Caco-2 (cell line): ENCODE measurements at regions not wholly inside any gene's neighbourhood (a gene's known extent, or its start where the extent isn't known, plus 50 kb on each side); places are given as distances from the start of the nearest gene placed in this dataset.

Experiments
- BruUV-seq: library from RNA; stranded (reverse); fragments of 400-500 nt; replicated peaks from 2 replicates; lab custom pipeline; 2021; lab: Mats Ljungman, UMichigan
- CTCF ChIA-PET: fragments of 300-600 bp; sonication (Branson Sonifier 250); formaldehyde crosslinking; loops from one replicate; lab custom pipeline; 2022; ENCODE audit warnings: antibody characterized with exemption; lab: Charles Lee
- POLR2A ChIA-PET: fragments of 300-600 bp; sonication (Branson Sonifier 250); formaldehyde crosslinking; loops from one replicate; lab custom pipeline; 2022; ENCODE audit warnings: antibody characterized with exemption; lab: Charles Lee
- DNase-seq, 2 experiments: peaks; one replicate each; pipeline versions ENCODE4 v3.0.0 to v3.0.0-alpha.2; 2020 to 2022
- H3K27me3 ChIP-seq: replicated peaks from 2 replicates; pipeline ENCODE4 v1.6.0; 2011; ENCODE audit warnings: low read length; ENCODE audit not compliant: control insufficient read depth, insufficient read depth
- H3K36me3 ChIP-seq: 2 replicates; pipeline ENCODE4 v1.5.1; 2011; ENCODE audit warnings: low read length; ENCODE audit not compliant: control insufficient read depth, insufficient read depth
- H3K4me1 ChIP-seq: fragments of 250-450 bp; sonication (Bioruptor Pico); 2 replicates; pipeline ENCODE4 v1.5.1; 2020; ENCODE audit warnings: mild to moderate bottlenecking
- H3K4me3 ChIP-seq: 2 replicates; pipeline ENCODE4 v1.5.1; 2011; ENCODE audit warnings: low read depth, mild to moderate bottlenecking, control low read depth, low read length
- H3K9me3 ChIP-seq: fragments of 250-450 bp; sonication (Bioruptor Pico); 2 replicates; pipeline ENCODE4 v1.5.1; 2020; ENCODE audit warnings: mild to moderate bottlenecking, moderate library complexity
- H3K27ac Mint-ChIP-seq: one replicate; pipeline ENCODE4 v1.8.0; 2022; ENCODE audit warnings: mixed read lengths; ENCODE audit not compliant: unreplicated experiment
- H3K27me3 Mint-ChIP-seq: one replicate; pipeline ENCODE4 v1.8.0; 2022; ENCODE audit warnings: mixed read lengths; ENCODE audit not compliant: insufficient read depth, unreplicated experiment
- H3K36me3 Mint-ChIP-seq: one replicate; pipeline ENCODE4 v1.8.0; 2022; ENCODE audit warnings: mild to moderate bottlenecking, mixed read lengths; ENCODE audit not compliant: insufficient read depth, unreplicated experiment
- H3K4me1 Mint-ChIP-seq: one replicate; pipeline ENCODE4 v1.8.0; 2022; ENCODE audit warnings: low read depth, mixed read lengths; ENCODE audit not compliant: unreplicated experiment
- H3K4me3 Mint-ChIP-seq: one replicate; pipeline ENCODE4 v1.8.0; 2022; ENCODE audit warnings: mild to moderate bottlenecking, moderate library complexity, mixed read lengths; ENCODE audit not compliant: unreplicated experiment
- H3K9me3 Mint-ChIP-seq: one replicate; pipeline ENCODE4 v1.8.0; 2022; ENCODE audit warnings: mixed read lengths; ENCODE audit not compliant: unreplicated experiment
- intact Hi-C: fragments of 100-400 bp; cut with micrococcal nuclease; formaldehyde crosslinking; loops from one replicate; pipeline ENCODE4 v1.10.0; 2022; ENCODE audit not compliant: unreplicated experiment
- TF ChIP-seq, protein P1 (sequence below), 2 experiments: fragments of 200-600 bp in 1 of 2; IDR thresholded peaks; 1 replicate in 1 of 2; 2 replicates in 1 of 2; pipeline versions ENCODE4 v1.5.1 to v1.8.0; 2011 to 2022; ENCODE audit warnings: antibody characterized with exemption in 1 of 2, control low read depth in 1 of 2, inconsistent platforms in 1 of 2, low read depth in 1 of 2, low read length in 1 of 2, mild to moderate bottlenecking in 1 of 2, moderate library complexity in 1 of 2; ENCODE audit not compliant: insufficient read depth in 1 of 2, severe bottlenecking in 1 of 2, unreplicated experiment in 1 of 2

- BruUV-seq = no TSS peak
- ChIA-PET POLR2A (no interaction called here), CTCF (no interaction called here)
- Mint-ChIP-seq H3K4me3 (no peak overlapping the region), H3K4me1 (no peaks in the 10 kb centered on the region), H3K9me3 (no peaks in the 10 kb centered on the region), H3K36me3 (no peaks in the 10 kb centered on the region), H3K27me3 (no peaks in the 10 kb centered on the region), H3K27ac (no peak overlapping the region)
- no peaks in the 10 kb centered on the region for H3K27me3 ChIP-seq
- H3K9me3 ChIP-seq = no peaks in the 10 kb centered on the region
- intact Hi-C loops = no loop called here
- H3K4me3 ChIP-seq = no peak overlapping the region
- no peaks in the 10 kb centered on the region for H3K36me3 ChIP-seq
- no peaks in the 10 kb centered on the region for H3K4me1 ChIP-seq
- TF ChIP-seq, protein P1, sequence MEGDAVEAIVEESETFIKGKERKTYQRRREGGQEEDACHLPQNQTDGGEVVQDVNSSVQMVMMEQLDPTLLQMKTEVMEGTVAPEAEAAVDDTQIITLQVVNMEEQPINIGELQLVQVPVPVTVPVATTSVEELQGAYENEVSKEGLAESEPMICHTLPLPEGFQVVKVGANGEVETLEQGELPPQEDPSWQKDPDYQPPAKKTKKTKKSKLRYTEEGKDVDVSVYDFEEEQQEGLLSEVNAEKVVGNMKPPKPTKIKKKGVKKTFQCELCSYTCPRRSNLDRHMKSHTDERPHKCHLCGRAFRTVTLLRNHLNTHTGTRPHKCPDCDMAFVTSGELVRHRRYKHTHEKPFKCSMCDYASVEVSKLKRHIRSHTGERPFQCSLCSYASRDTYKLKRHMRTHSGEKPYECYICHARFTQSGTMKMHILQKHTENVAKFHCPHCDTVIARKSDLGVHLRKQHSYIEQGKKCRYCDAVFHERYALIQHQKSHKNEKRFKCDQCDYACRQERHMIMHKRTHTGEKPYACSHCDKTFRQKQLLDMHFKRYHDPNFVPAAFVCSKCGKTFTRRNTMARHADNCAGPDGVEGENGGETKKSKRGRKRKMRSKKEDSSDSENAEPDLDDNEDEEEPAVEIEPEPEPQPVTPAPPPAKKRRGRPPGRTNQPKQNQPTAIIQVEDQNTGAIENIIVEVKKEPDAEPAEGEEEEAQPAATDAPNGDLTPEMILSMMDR (IDR thresholded peaks at IDR 0.05; ENCODE audit: insufficient read depth in 1 of 2, low read depth in 1 of 2, low read length in 1 of 2, severe bottlenecking in 1 of 2, unreplicated experiment in 1 of 2) = no peak
- no peak for DNase-seq
These were observed 582.0 kb downstream of the TNS3 start for GRCh38 chr7:46999866-47000265.

DNA sequence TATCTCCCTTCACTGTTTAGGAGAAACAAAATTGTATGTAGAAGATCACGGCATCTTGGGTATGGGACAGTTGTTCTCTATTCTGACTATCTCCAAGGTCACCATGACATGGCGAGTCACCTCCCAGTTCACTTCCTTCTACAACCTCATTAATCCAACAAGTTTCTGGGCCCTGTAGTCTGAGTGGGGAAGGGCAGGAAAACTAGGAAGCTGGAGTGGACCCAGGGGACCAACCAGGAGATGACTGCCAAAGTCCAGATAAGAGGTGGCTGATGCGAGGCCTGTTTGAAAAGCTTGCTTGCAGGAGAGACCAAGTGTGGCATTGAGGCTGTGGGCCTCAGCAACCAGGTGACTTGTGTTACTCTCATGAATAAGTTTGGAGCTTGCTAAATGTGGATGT is 584.9 kb downstream of the TNS3 start:
- H3K9me3 Mint-ChIP-seq = no peaks in the 10 kb centered on the region
- intact Hi-C loops = no loop called here
- TF ChIP-seq, protein P1 (IDR thresholded peaks at IDR 0.05; ENCODE audit: insufficient read depth in 1 of 2, low read depth in 1 of 2, low read length in 1 of 2, severe bottlenecking in 1 of 2, unreplicated experiment in 1 of 2) = no peak
- no peak overlapping the region for H3K27ac Mint-ChIP-seq
- H3K27me3 Mint-ChIP-seq = no peaks in the 10 kb centered on the region
- Histone ChIP-seq H3K27me3 (no peaks in the 10 kb centered on the region), H3K36me3 (no peaks in the 10 kb centered on the region), H3K4me1 (no peaks in the 10 kb centered on the region), H3K4me3 (no peak overlapping the region), H3K9me3 (no peaks in the 10 kb centered on the region)
- H3K4me1 Mint-ChIP-seq = no peaks in the 10 kb centered on the region
- no peak for DNase-seq
- no TSS peak for BruUV-seq
- no peaks in the 10 kb centered on the region for H3K36me3 Mint-ChIP-seq
- POLR2A ChIA-PET = no interaction called here
- CTCF ChIA-PET = no interaction called here
- no peak overlapping the region for H3K4me3 Mint-ChIP-seq

GRCh38 chr7:46993396-46993795 is 588.5 kb downstream of the TNS3 start:
- DNase-seq = no peak
- H3K9me3 Mint-ChIP-seq = no peaks in the 10 kb centered on the region
- TF ChIP-seq, protein P1 (IDR thresholded peaks at IDR 0.05; ENCODE audit: insufficient read depth in 1 of 2, low read depth in 1 of 2, low read length in 1 of 2, severe bottlenecking in 1 of 2, unreplicated experiment in 1 of 2) = no peak
- no peak overlapping the region for H3K27ac Mint-ChIP-seq
- H3K4me1 Mint-ChIP-seq = no peaks in the 10 kb centered on the region
- ChIA-PET CTCF (no interaction called here), POLR2A (no interaction called here)
- intact Hi-C loops = no loop called here
- no peaks in the 10 kb centered on the region for H3K36me3 Mint-ChIP-seq
- no peak overlapping the region for H3K4me3 Mint-ChIP-seq
- no peaks in the 10 kb centered on the region for H3K4me1 ChIP-seq
- H3K4me3 ChIP-seq = no peak overlapping the region
- H3K27me3 ChIP-seq = no peaks in the 10 kb centered on the region
- H3K36me3 ChIP-seq = no peaks in the 10 kb centered on the region
- no peaks in the 10 kb centered on the region for H3K27me3 Mint-ChIP-seq
- H3K9me3 ChIP-seq = no peaks in the 10 kb centered on the region
- BruUV-seq = no TSS peak
